Trophoblast cell (in vitro differentiated cells and primary cell): ENCODE measurements at regions not wholly inside any gene's neighbourhood (a gene's known extent, or its start where the extent isn't known, plus 50 kb on each side); places are given as distances from the start of the nearest gene placed in this dataset.
"Not testable (repeated sequence)": the region's sequence is repeated elsewhere in the genome, so short reads cannot be mapped to it uniquely, and the experiment has no call there.

ENCODE experiments used
- DNase-seq, 2 donors: peaks; one replicate each; pipeline ENCODE4 v3.0.0-alpha.2; 2016
- H2AFZ ChIP-seq: 2 replicates; pipeline ENCODE4 v1.6.1; 2013; ENCODE audit warnings: low read length, moderate library complexity, mild to moderate bottlenecking; ENCODE audit not compliant: insufficient read depth, poor library complexity
- H2AK5ac ChIP-seq: 2 replicates; pipeline ENCODE4 v1.6.1; 2013; ENCODE audit warnings: mild to moderate bottlenecking, low read length
- H2BK120ac ChIP-seq: 2 replicates; pipeline ENCODE4 v1.6.1; 2013; ENCODE audit warnings: low read length, mild to moderate bottlenecking, moderate library complexity; ENCODE audit not compliant: insufficient read depth, poor library complexity
- H2BK12ac ChIP-seq: 2 replicates; pipeline ENCODE4 v1.6.1; 2013; ENCODE audit warnings: mild to moderate bottlenecking, low read length, moderate library complexity
- H2BK5ac ChIP-seq: 2 replicates; pipeline ENCODE4 v1.6.1; 2013; ENCODE audit warnings: low read length, low read depth, moderate library complexity, mild to moderate bottlenecking; ENCODE audit not compliant: poor library complexity
- H3K14ac ChIP-seq: 2 replicates; pipeline ENCODE4 v1.6.1; 2013; ENCODE audit warnings: mild to moderate bottlenecking, low read length
- H3K18ac ChIP-seq: 2 replicates; pipeline ENCODE4 v1.6.1; 2013; ENCODE audit warnings: mild to moderate bottlenecking, low read length
- H3K23ac ChIP-seq: 2 replicates; pipeline ENCODE4 v1.6.1; 2013; ENCODE audit warnings: low read length
- H3K27ac ChIP-seq: 2 replicates; pipeline ENCODE4 v1.5.1; 2013; ENCODE audit warnings: low read depth, mild to moderate bottlenecking, inconsistent platforms, low read length, moderate library complexity
- H3K27me3 ChIP-seq: 2 replicates; pipeline ENCODE4 v1.6.1; 2013; ENCODE audit warnings: inconsistent platforms, mild to moderate bottlenecking, low read length, moderate library complexity; ENCODE audit not compliant: insufficient read depth
- H3K36me3 ChIP-seq, 2 experiments: 1 replicate in 1 of 2; 2 replicates in 1 of 2; pipeline ENCODE4 v1.6.1; 2013; ENCODE audit warnings: low read length in 2 of 2, mild to moderate bottlenecking in 2 of 2, moderate library complexity in 1 of 2; ENCODE audit not compliant: insufficient read depth in 2 of 2, control insufficient read depth in 1 of 2
- H3K4ac ChIP-seq: 2 replicates; pipeline ENCODE4 v1.6.1; 2013; ENCODE audit warnings: low read depth, mild to moderate bottlenecking, low read length, moderate library complexity
- H3K4me1 ChIP-seq, 2 experiments: 1 replicate in 1 of 2; 2 replicates in 1 of 2; pipeline ENCODE4 v1.6.1; 2013; ENCODE audit warnings: low read length in 2 of 2, mild to moderate bottlenecking in 2 of 2, moderate library complexity in 1 of 2; ENCODE audit not compliant: insufficient read depth in 2 of 2, control insufficient read depth in 1 of 2
- H3K4me2 ChIP-seq: 2 replicates; pipeline ENCODE4 v1.6.1; 2013; ENCODE audit warnings: inconsistent platforms, mild to moderate bottlenecking, low read length, moderate library complexity
- H3K4me3 ChIP-seq: 2 replicates; pipeline ENCODE4 v1.5.1; 2013; ENCODE audit warnings: mild to moderate bottlenecking, low read depth, low read length, inconsistent platforms
- H3K79me1 ChIP-seq: one replicate; pipeline ENCODE4 v1.6.1; 2013; ENCODE audit warnings: low read length
- H3K79me2 ChIP-seq: 2 replicates; pipeline ENCODE4 v1.6.1; 2013; ENCODE audit warnings: low read length, mild to moderate bottlenecking; ENCODE audit not compliant: control insufficient read depth, insufficient read depth, poor library complexity
- H3K9ac ChIP-seq: 2 replicates; pipeline ENCODE4 v1.6.1; 2013; ENCODE audit warnings: mild to moderate bottlenecking, low read length
- H3K9me3 ChIP-seq: 2 replicates; pipeline ENCODE4 v1.6.1; 2013; ENCODE audit warnings: low read depth, mild to moderate bottlenecking, control low read depth, inconsistent platforms, low read length; ENCODE audit not compliant: insufficient read depth
- H4K12ac ChIP-seq: 2 replicates; pipeline ENCODE4 v1.6.1; 2013; ENCODE audit warnings: low read depth, mild to moderate bottlenecking, low read length, moderate library complexity
- H4K8ac ChIP-seq: 2 replicates; pipeline ENCODE4 v1.6.1; 2013; ENCODE audit warnings: low read depth, mild to moderate bottlenecking, low read length, moderate library complexity
- H4K91ac ChIP-seq: one replicate; pipeline ENCODE4 v1.6.1; 2013; ENCODE audit warnings: low read depth, mild to moderate bottlenecking, low read length, moderate library complexity
- WGBS: extraction: QIAGEN DNeasy Blood & Tissue Kit; methylation state at CpG from one replicate; pipeline ENCODE4 v1.1.7; 2013; ENCODE audit warnings: missing lambda C conversion rate; ENCODE audit not compliant: insufficient read length, insufficient coverage; ENCODE audit errors: extremely low coverage; 5-methylcytosine and 5-hydroxymethylcytosine counted together

- H3K14ac ChIP-seq, H3K79me2 ChIP-seq, H2BK12ac ChIP-seq, H4K91ac ChIP-seq, H3K18ac ChIP-seq, H2AK5ac ChIP-seq, H2BK120ac ChIP-seq, H3K23ac ChIP-seq, H4K12ac ChIP-seq, H3K9ac ChIP-seq, DNase-seq, H3K4me2 ChIP-seq, H3K4me3 ChIP-seq, H3K27ac ChIP-seq, H2BK5ac ChIP-seq, H3K79me1 ChIP-seq, H2AFZ ChIP-seq, H3K4ac ChIP-seq, H3K27me3 ChIP-seq, H3K9me3 ChIP-seq, H4K8ac ChIP-seq, H3K36me3 ChIP-seq, H3K4me1 ChIP-seq: not testable (repeated sequence)
- no CpG with 5 or more reads among the region's 7 CpGs for WGBS
Observed at GRCh38 chr21:6539688-6540087, 3981.7 kb upstream of the TPTE start.

- not testable (repeated sequence) for H3K9me3 ChIP-seq, H3K27me3 ChIP-seq, H2BK5ac ChIP-seq, H3K23ac ChIP-seq, H3K9ac ChIP-seq, H3K4me2 ChIP-seq, H2AFZ ChIP-seq, DNase-seq, H3K79me2 ChIP-seq, H4K12ac ChIP-seq, H4K8ac ChIP-seq, H2BK12ac ChIP-seq, H3K4me1 ChIP-seq, H4K91ac ChIP-seq, H3K14ac ChIP-seq, H3K79me1 ChIP-seq, H2AK5ac ChIP-seq, H3K4ac ChIP-seq, H3K4me3 ChIP-seq, H3K36me3 ChIP-seq, H3K18ac ChIP-seq, H3K27ac ChIP-seq, H2BK120ac ChIP-seq
- WGBS, result no CpG with 5 or more reads among the region's 11 CpGs
Observed at GRCh38 chr21:6541036-6541435, 3980.3 kb upstream of the TPTE start.

GRCh38 chr21:6545288-6545687, 3976.1 kb upstream of the TPTE start:
- not testable (repeated sequence) for H4K8ac ChIP-seq, H4K12ac ChIP-seq, H2AK5ac ChIP-seq, H3K27me3 ChIP-seq, H2AFZ ChIP-seq, H3K36me3 ChIP-seq, H2BK120ac ChIP-seq, DNase-seq, H3K4me1 ChIP-seq, H3K4me2 ChIP-seq, H3K14ac ChIP-seq, H3K9me3 ChIP-seq, H3K4me3 ChIP-seq, H3K79me2 ChIP-seq, H3K4ac ChIP-seq, H3K18ac ChIP-seq, H4K91ac ChIP-seq, H2BK5ac ChIP-seq, H2BK12ac ChIP-seq, H3K79me1 ChIP-seq, H3K23ac ChIP-seq, H3K27ac ChIP-seq, H3K9ac ChIP-seq
- no CpG with 5 or more reads among the region's 33 CpGs for WGBS

- H2AFZ ChIP-seq, H3K36me3 ChIP-seq, H3K79me1 ChIP-seq, H3K18ac ChIP-seq, H4K12ac ChIP-seq, H3K9me3 ChIP-seq, DNase-seq, H4K91ac ChIP-seq, H2BK120ac ChIP-seq, H2BK5ac ChIP-seq, H3K4me2 ChIP-seq, H3K27me3 ChIP-seq, H2BK12ac ChIP-seq, H3K27ac ChIP-seq, H3K4me1 ChIP-seq, H3K4me3 ChIP-seq, H2AK5ac ChIP-seq, H3K4ac ChIP-seq, H3K14ac ChIP-seq, H3K9ac ChIP-seq, H3K23ac ChIP-seq, H4K8ac ChIP-seq, H3K79me2 ChIP-seq: not testable (repeated sequence)
- WGBS, result no CpG with 5 or more reads among the region's 23 CpGs
Observed at GRCh38 chr21:6551045-6551444, 3970.3 kb upstream of the TPTE start.
